OCI-LY1 (cell line): ENCODE measurements at regions not wholly inside any gene's neighbourhood (a gene's known extent, or its start where the extent isn't known, plus 50 kb on each side); places are given as distances from the start of the nearest gene placed in this dataset.

Source experiments
- CTCF ChIP-seq: fragments of 200-600 bp; sonication (generic), shearing (Covaris generic); IDR thresholded peaks from 2 replicates; pipeline ENCODE4 v1.5.1; 2017; ENCODE audit warnings: mild to moderate bottlenecking, antibody characterized with exemption, low read length, moderate library complexity, mixed read lengths
- EZH2 ChIP-seq: fragments of 200-600 bp; sonication (generic), shearing (Covaris generic); IDR thresholded peaks from 2 replicates; pipeline ENCODE4 v1.8.0; 2017; ENCODE audit warnings: borderline replicate concordance, mixed run types, mild to moderate bottlenecking, antibody characterized with exemption, low read length, moderate library complexity, mixed read lengths

DNA sequence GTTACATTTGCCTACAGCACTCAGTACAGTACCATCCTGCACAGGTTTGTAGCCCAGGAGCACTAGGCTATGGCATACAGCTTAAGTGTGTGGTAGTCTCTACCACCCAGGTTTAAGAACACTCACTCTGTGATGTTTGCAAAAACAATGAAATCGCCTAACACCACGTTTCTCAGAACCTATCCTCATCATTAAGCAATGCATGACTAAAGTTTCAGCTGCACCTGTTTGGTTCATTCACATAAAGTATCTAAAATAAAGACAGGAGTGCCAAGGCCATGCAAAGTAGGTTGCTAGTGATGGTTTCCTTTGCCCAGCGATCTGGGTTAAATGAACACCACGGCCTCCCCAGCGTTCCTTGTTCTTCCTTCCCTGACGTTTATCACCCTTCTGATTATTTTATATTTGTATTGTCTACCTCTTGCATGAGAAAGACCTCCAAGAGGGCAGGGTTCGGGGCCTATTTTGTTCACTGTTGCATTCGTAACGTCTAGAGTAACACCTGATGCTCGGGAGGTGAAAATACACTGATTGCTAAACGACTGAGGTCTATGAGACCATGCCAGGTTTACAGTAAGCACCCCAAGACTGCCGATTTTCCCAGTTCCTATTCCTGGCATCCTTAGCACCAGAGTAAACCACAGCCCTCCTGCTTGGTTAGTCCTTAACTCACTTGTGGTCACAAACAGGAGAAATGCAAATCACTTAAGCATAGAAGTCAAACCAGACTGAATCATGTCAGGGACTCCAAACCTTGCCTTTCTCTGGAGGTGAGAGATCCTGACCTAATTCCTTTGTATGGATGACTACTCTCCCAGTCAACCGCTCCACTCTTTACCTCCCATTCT is 204.1 kb upstream of the NFE2L3 start:
- TF ChIP-seq CTCF = no peak
- TF ChIP-seq EZH2 = no peak
